GM21737 (cell line): ENCODE measurements at regions not wholly inside any gene's neighbourhood (a gene's known extent, or its start where the extent isn't known, plus 50 kb on each side); places are given as distances from the start of the nearest gene placed in this dataset.
"Not testable (repeated sequence)": the region's sequence is repeated elsewhere in the genome, so short reads cannot be mapped to it uniquely, and the experiment has no call there.

Experiments used
- ATAC-seq: cut with Tn5 transposase; IDR thresholded peaks from one replicate; pipeline ENCODE4 v1.9.1; 2021; ENCODE audit warnings: mild to moderate bottlenecking, moderate library complexity; ENCODE audit not compliant: unreplicated experiment

- no peak for ATAC-seq
Observed at GRCh38 chr9:28409919-28410318, 836.6 kb upstream of the C9orf72 start.

- no peak for ATAC-seq
Observed at GRCh38 chr9:28410411-28410810, 837.1 kb upstream of the C9orf72 start.

- ATAC-seq = no peak
Observed at GRCh38 chr9:28413471-28413870, 840.2 kb upstream of the C9orf72 start.

- no peak for ATAC-seq
Observed at GRCh38 chr9:28423255-28423654, 850.0 kb upstream of the C9orf72 start.

- ATAC-seq = no peak
Observed at GRCh38 chr9:28435456-28435855, 862.2 kb upstream of the C9orf72 start.

- ATAC-seq = no peak
Observed at GRCh38 chr9:28439688-28440087, 866.4 kb upstream of the C9orf72 start.

GRCh38 chr9:28443461-28443860 is 870.2 kb upstream of the C9orf72 start:
- no peak for ATAC-seq

- no peak for ATAC-seq
Observed at GRCh38 chr9:28444637-28445036, 871.4 kb upstream of the C9orf72 start.

GRCh38 chr9:28445211-28445610 is 871.9 kb upstream of the C9orf72 start:
- ATAC-seq = no peak

GRCh38 chr9:28453918-28454317 is 880.6 kb upstream of the C9orf72 start:
- ATAC-seq = no peak

GRCh38 chr9:28456861-28457260 is 883.6 kb upstream of the C9orf72 start:
- ATAC-seq = no peak

- no peak for ATAC-seq
Observed at GRCh38 chr9:28464481-28465216, 891.4 kb upstream of the C9orf72 start.

GRCh38 chr9:28471261-28471660 is 898.0 kb upstream of the C9orf72 start:
- no peak for ATAC-seq

GRCh38 chr9:28487561-28487960 is 914.3 kb upstream of the C9orf72 start:
- ATAC-seq = no peak

- no peak for ATAC-seq
Observed at GRCh38 chr9:28491121-28491520, 917.8 kb upstream of the C9orf72 start.

GRCh38 chr9:28498168-28498567 is 924.9 kb upstream of the C9orf72 start:
- ATAC-seq = not testable (repeated sequence)

- ATAC-seq = no peak
Observed at GRCh38 chr9:28502189-28502588, 928.9 kb upstream of the C9orf72 start.

- no peak for ATAC-seq
Observed at GRCh38 chr9:28502741-28503140, 929.5 kb upstream of the C9orf72 start.

- ATAC-seq = no peak
Observed at GRCh38 chr9:28503573-28503972, 930.3 kb upstream of the C9orf72 start.

- no peak for ATAC-seq
Observed at GRCh38 chr9:28518439-28518838, 945.2 kb upstream of the C9orf72 start.

- not testable (repeated sequence) for ATAC-seq
Observed at GRCh38 chr9:28524309-28524708, 951.0 kb upstream of the C9orf72 start.

- ATAC-seq = no peak
Observed at GRCh38 chr9:28528049-28528448, 954.8 kb upstream of the C9orf72 start.

- ATAC-seq = no peak
Observed at GRCh38 chr9:28538132-28538531, 964.9 kb upstream of the C9orf72 start.
